ENCODE measurements at regions not wholly inside any gene's neighbourhood (a gene's known extent, or its start where the extent isn't known, plus 50 kb on each side); places are given as distances from the start of the nearest gene placed in this dataset.

DNA sequence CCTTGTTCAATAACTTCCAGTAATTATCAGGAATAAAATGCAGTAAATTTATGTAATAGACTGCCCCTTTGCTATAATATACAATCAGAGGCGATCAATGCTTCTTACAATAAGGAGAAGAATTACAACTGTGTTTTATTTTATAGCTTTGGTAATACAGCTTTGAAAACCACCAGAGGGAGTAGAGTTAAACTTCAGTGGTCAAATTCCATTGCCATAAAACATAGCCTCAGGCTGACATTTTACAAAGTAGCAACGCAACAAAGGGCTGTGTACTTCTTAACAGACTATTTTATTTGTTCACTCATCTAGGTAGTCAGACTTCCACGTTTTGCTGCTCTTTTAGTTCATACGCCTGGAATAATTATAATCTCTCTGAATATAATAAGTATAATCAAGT is 58.5 kb downstream of the TEX13C start:
- DNase-seq (ENCODE audit: low read depth): peak; percentile 13
- no peak overlapping the region for H3K4me3 ChIP-seq (ENCODE audit: low read depth, low read length)
- peak; percentile 34 for TF ChIP-seq CTCF (conservative IDR thresholded peaks at IDR 0.05; ENCODE audit: low read depth, low read length)

GRCh38 chrX:125378770-125379169 is 59.1 kb downstream of the TEX13C start:
- no peak for TF ChIP-seq CTCF (conservative IDR thresholded peaks at IDR 0.05; ENCODE audit: low read depth, low read length)
- no peak overlapping the region for H3K4me3 ChIP-seq (ENCODE audit: low read depth, low read length)
- DNase-seq (ENCODE audit: low read depth): no peak

DNA sequence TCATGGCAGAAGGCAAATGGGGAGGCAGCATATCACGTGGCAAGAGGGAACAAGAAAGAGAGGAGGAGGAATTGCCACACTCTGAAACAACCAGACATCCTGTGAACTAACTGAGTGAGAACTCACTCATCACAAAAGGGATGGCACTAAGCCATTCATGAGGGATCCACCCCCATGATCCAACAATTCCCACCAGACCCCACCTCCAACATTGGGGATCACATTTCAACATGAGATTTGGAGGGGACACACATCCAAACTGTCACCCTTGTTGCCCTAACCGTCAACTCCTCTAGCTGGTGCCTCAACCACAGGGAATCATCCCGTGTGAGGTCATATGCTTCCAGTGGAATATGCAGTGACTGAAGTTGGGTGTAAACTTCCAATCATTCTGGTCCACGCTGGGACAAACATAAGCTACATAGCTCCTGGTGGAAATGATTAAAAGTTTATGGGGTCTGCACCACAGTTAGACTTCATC is 62.5 kb downstream of the TEX13C start:
- TF ChIP-seq CTCF (conservative IDR thresholded peaks at IDR 0.05; ENCODE audit: low read depth, low read length): no peak
- H3K4me3 ChIP-seq (ENCODE audit: low read depth, low read length): no peak overlapping the region
- no peak for DNase-seq (ENCODE audit: low read depth)

GRCh38 chrX:125382889-125383288 is 63.2 kb downstream of the TEX13C start:
- DNase-seq (ENCODE audit: low read depth): no peak
- no peak overlapping the region for H3K4me3 ChIP-seq (ENCODE audit: low read depth, low read length)
- no peak for TF ChIP-seq CTCF (conservative IDR thresholded peaks at IDR 0.05; ENCODE audit: low read depth, low read length)

DNA sequence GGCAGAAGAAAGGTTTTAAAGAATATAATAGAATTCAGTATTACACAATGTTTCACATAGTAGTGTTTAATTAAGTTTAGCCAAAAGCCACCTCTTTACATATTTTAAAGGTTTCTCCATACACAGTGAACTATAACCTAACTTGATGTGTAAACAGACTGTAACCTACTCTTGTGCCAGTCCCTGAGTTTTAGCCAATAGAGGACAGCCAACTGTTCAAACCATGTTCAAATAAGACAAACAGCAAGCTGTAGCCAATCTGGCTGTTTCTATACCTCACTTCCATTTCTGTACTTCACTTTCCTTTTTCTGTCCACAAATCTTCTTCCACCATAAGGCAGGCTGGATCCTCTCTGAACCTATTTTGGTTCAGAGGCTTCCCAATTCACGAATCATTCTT is 65.2 kb downstream of the TEX13C start:
- no peak for DNase-seq (ENCODE audit: low read depth)
- H3K4me3 ChIP-seq (ENCODE audit: low read depth, low read length): no peak overlapping the region
- TF ChIP-seq CTCF (conservative IDR thresholded peaks at IDR 0.05; ENCODE audit: low read depth, low read length): no peak

- no peak overlapping the region for H3K4me3 ChIP-seq (ENCODE audit: low read depth, low read length)
- TF ChIP-seq CTCF (conservative IDR thresholded peaks at IDR 0.05; ENCODE audit: low read depth, low read length): no peak
- no peak for DNase-seq (ENCODE audit: low read depth)
Measured at GRCh38 chrX:125387945-125388344, 68.3 kb downstream of the TEX13C start.

DNA sequence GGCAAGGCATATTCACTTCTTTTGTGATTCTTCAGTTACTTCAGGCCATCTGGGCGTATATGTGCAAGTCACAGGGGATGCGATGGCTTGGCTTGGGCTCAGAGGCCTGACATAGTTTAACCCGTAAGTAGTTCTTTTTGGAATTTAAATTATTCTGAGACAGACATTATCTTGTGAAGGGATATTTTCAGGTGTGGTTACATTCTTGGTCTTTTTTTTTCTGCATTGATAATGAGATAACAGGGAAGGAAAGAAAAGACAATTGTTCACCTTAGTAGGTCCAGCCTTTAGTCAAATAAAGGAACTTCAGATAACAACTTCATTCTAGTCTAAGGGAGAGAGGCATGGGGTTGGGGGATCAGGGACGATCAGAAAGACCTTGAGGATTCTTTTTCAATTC is 74.8 kb downstream of the TEX13C start:
- no peak for DNase-seq (ENCODE audit: low read depth)
- no peak overlapping the region for H3K4me3 ChIP-seq (ENCODE audit: low read depth, low read length)
- TF ChIP-seq CTCF (conservative IDR thresholded peaks at IDR 0.05; ENCODE audit: low read depth, low read length): no peak
